ENCODE measurements at regions not wholly inside any gene's neighbourhood (a gene's known extent, or its start where the extent isn't known, plus 50 kb on each side); places are given as distances from the start of the nearest gene placed in this dataset.

- DNase-seq (ENCODE audit: low spot score): no peak
Observed at GRCh38 chr13:40505196-40505595, 161.2 kb downstream of the FOXO1 start.
